ENCODE measurements at regions not wholly inside any gene's neighbourhood (a gene's known extent, or its start where the extent isn't known, plus 50 kb on each side); places are given as distances from the start of the nearest gene placed in this dataset.

DNA sequence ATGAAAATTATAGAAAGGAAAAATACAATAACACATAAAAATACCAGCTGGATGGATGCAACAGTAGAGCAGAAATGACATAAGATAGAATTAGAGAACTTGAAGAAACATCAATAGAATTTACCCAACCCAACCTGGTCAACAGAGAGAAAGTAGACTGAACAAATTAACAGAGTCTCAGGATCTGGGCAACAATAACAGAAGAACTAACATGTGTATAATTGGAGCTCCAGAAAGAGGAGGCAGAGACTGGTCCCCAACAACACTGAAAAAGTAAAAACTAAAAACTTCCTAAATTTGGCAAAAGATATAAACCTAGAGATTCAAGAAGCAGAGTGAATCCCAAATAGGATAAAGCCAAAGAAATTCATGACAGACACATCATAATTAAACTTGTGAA is 458.8 kb downstream of the RPS24 start:
- CTCF ChIA-PET, result no interaction called here
- H4K20me1 ChIP-seq (ENCODE audit: insufficient read depth), result no peaks in the 10 kb centered on the region
- H3K27ac ChIP-seq (ENCODE audit: low read depth, low read length), result no peak overlapping the region
- POLR2A ChIA-PET, result no interaction called here
- no peaks in the 10 kb centered on the region for H3K9me3 ChIP-seq (ENCODE audit: control insufficient read depth in 1 of 2, insufficient read depth in 1 of 2, low read depth in 1 of 2, low read length in 2 of 2)
- no peaks in the 10 kb centered on the region; the same call in 1 of the 2 replicates for H3K9me2 ChIP-seq (ENCODE audit: insufficient read depth)
- no peak overlapping the region for H3K4me2 ChIP-seq (ENCODE audit: low read length)
- no peak for DNase-seq (ENCODE audit: low read depth, low spot score)
- no peak overlapping the region for H2AFZ ChIP-seq (ENCODE audit: low read depth, low read length, poor library complexity, severe bottlenecking)
- H3K9ac ChIP-seq (ENCODE audit: low read length), result no peak overlapping the region
- H3K79me2 ChIP-seq (ENCODE audit: insufficient read depth, low read length), result no peaks in the 10 kb centered on the region
- TF ChIP-seq TCF7L2 (IDR thresholded peaks at IDR 0.05; ENCODE audit: borderline replicate concordance, extremely low read depth, insufficient read depth, insufficient read length), result no peak
- no peak for TF ChIP-seq EZH2 (IDR thresholded peaks at IDR 0.05)
- TF ChIP-seq SP1 (IDR thresholded peaks at IDR 0.05; ENCODE audit: low read depth), result no peak
- TF ChIP-seq POLR2A (IDR thresholded peaks at IDR 0.05; ENCODE audit: borderline replicate concordance, extremely low read depth, insufficient read depth, insufficient read length), result no peak
- no peak for TF ChIP-seq POLR2AphosphoS5 (IDR thresholded peaks at IDR 0.05; ENCODE audit: low read depth, low read length)
- no peak for TF ChIP-seq FOSL1 (IDR thresholded peaks at IDR 0.05; ENCODE audit: low read depth)
- TF ChIP-seq, protein P1, sequence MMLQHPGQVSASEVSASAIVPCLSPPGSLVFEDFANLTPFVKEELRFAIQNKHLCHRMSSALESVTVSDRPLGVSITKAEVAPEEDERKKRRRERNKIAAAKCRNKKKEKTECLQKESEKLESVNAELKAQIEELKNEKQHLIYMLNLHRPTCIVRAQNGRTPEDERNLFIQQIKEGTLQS (IDR thresholded peaks at IDR 0.05), result no peak
- no peak for TF ChIP-seq CTCF (IDR thresholded peaks at IDR 0.05 in 2 of 3, conservative IDR thresholded peaks at IDR 0.05 in 1 of 3; ENCODE audit: borderline replicate concordance in 1 of 3, insufficient read depth in 1 of 3, low read depth in 2 of 3, low read length in 2 of 3)
- TF ChIP-seq, protein P2, sequence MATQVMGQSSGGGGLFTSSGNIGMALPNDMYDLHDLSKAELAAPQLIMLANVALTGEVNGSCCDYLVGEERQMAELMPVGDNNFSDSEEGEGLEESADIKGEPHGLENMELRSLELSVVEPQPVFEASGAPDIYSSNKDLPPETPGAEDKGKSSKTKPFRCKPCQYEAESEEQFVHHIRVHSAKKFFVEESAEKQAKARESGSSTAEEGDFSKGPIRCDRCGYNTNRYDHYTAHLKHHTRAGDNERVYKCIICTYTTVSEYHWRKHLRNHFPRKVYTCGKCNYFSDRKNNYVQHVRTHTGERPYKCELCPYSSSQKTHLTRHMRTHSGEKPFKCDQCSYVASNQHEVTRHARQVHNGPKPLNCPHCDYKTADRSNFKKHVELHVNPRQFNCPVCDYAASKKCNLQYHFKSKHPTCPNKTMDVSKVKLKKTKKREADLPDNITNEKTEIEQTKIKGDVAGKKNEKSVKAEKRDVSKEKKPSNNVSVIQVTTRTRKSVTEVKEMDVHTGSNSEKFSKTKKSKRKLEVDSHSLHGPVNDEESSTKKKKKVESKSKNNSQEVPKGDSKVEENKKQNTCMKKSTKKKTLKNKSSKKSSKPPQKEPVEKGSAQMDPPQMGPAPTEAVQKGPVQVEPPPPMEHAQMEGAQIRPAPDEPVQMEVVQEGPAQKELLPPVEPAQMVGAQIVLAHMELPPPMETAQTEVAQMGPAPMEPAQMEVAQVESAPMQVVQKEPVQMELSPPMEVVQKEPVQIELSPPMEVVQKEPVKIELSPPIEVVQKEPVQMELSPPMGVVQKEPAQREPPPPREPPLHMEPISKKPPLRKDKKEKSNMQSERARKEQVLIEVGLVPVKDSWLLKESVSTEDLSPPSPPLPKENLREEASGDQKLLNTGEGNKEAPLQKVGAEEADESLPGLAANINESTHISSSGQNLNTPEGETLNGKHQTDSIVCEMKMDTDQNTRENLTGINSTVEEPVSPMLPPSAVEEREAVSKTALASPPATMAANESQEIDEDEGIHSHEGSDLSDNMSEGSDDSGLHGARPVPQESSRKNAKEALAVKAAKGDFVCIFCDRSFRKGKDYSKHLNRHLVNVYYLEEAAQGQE (IDR thresholded peaks at IDR 0.05; ENCODE audit: low read depth), result no peak
- no peak for TF ChIP-seq ZNF274 (IDR thresholded peaks at IDR 0.05; ENCODE audit: low read depth, low read length)
- TF ChIP-seq, protein P3, sequence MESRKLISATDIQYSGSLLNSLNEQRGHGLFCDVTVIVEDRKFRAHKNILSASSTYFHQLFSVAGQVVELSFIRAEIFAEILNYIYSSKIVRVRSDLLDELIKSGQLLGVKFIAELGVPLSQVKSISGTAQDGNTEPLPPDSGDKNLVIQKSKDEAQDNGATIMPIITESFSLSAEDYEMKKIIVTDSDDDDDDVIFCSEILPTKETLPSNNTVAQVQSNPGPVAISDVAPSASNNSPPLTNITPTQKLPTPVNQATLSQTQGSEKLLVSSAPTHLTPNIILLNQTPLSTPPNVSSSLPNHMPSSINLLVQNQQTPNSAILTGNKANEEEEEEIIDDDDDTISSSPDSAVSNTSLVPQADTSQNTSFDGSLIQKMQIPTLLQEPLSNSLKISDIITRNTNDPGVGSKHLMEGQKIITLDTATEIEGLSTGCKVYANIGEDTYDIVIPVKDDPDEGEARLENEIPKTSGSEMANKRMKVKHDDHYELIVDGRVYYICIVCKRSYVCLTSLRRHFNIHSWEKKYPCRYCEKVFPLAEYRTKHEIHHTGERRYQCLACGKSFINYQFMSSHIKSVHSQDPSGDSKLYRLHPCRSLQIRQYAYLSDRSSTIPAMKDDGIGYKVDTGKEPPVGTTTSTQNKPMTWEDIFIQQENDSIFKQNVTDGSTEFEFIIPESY (IDR thresholded peaks at IDR 0.05; ENCODE audit: extremely low read depth, insufficient replicate concordance, low read length), result no peak
- no peak for TF ChIP-seq JUND (IDR thresholded peaks at IDR 0.05)
- TF ChIP-seq, protein P4, sequence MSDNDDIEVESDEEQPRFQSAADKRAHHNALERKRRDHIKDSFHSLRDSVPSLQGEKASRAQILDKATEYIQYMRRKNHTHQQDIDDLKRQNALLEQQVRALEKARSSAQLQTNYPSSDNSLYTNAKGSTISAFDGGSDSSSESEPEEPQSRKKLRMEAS (IDR thresholded peaks at IDR 0.05), result no peak
- ATAC-seq, result no peak
- no peaks in the 10 kb centered on the region for H3K36me3 ChIP-seq (ENCODE audit: control insufficient read depth in 1 of 2, insufficient read depth in 2 of 2, low read length in 2 of 2)
- peaks cover 0 to 8% of the 10 kb centered on the region in 2 experiments; a peak in 2 of 4 replicates for H3K4me1 ChIP-seq (ENCODE audit: control insufficient read depth in 1 of 2, insufficient read depth in 2 of 2, low read length in 2 of 2)
- H3K4me3 ChIP-seq (replicated peaks in 1 of 2; ENCODE audit: low read depth in 1 of 2, low read length in 2 of 2), result no peak overlapping the region
- RAD21 ChIA-PET (ENCODE audit: low non-redundant PET in 1 of 2, low total read pairs in 2 of 2, uncharacterized antibody in 2 of 2, unreplicated experiment in 2 of 2), result no interaction called here
- no TSS peak for BruUV-seq (replicated peaks)
- no peaks in the 10 kb centered on the region for H3K27me3 ChIP-seq (ENCODE audit: insufficient read depth, low read length)
- intact Hi-C loops (cut with micrococcal nuclease), result no loop called here

Measured in HCT116 (cell line).